TTC549 (cell line): ENCODE measurements at regions not wholly inside any gene's neighbourhood (a gene's known extent, or its start where the extent isn't known, plus 50 kb on each side); places are given as distances from the start of the nearest gene placed in this dataset.

Source experiments
- FAIRE-seq: peaks from 2 replicates; lab custom pipeline; 2012; peaks lifted over from hg19 to GRCh38; lab: Jason Lieb, UNC

GRCh38 chr10:2852574-2853323 is 214.6 kb upstream of the PFKP start:
- FAIRE-seq, result no peak

DNA sequence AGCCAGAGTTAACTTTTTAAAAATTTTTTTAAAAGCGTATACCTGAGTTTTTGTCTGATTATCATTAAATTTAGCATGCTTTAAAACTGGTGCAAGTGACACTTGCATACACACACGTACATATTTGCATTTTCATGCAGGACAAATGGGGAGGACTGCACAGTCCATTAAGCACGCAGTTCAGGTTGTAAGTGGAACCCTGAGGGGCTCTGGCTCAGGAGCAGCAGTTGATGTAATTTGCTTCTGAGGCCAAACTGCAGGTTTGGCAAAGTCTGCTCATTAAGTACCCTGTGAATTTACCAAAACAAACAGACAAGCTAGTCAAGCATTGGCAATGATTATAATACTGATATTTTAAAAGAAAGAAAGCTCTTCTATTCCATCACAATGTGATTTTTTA is 215.8 kb upstream of the PFKP start:
- no peak for FAIRE-seq

DNA sequence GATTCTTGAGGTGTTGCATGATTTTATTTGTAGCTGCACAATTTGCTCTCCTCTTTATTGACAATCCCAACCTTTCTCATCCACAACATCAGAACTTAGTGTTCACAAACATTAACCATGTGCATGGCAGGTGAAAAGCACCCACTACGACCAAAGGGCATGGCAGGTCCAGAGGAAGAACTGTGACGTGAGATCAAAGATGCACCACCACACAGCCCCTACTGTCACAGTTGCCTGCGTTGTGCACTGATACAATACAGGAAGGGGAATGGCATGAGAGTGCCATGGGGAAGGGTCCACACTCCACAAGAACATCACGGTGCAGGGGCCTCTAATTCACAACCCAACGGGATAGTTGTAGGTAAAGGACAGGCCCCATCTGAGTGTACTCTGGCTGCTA is 217.1 kb upstream of the PFKP start:
- FAIRE-seq, result no peak

GRCh38 chr10:2844925-2845324 is 222.4 kb upstream of the PFKP start:
- FAIRE-seq, result no peak

DNA sequence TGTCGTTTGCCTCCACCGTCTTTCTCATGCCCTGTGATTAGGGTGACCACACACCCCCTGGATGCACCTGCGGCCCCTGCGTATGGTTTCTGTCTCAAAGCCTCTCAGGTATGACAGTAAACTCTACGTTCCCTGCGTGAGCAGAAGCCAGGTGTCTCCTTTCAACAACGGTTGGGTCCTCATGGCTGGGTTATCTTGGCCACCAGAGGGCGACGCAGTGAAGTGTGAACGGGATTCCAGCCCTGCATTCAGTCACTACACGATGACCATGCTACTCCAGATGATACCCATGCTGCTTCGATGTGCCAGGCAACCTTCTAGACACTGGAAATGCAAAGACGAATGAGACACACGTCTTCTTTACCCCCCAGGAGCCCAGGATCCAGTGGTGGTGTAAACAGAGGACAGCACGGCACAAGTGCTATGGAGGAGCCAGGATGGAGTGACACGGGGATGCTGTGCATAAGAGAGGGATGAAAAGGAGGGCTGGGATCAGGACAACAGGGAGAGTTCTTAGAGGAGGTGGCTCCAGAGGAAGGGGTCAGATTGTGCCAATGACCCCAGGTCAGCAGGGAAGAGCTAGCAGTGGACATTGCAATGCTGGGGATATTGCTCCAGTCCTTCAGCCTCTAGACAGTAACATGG is 228.1 kb upstream of the PFKP start:
- no peak for FAIRE-seq

GRCh38 chr10:2837674-2838073 is 229.7 kb upstream of the PFKP start:
- no peak for FAIRE-seq

DNA sequence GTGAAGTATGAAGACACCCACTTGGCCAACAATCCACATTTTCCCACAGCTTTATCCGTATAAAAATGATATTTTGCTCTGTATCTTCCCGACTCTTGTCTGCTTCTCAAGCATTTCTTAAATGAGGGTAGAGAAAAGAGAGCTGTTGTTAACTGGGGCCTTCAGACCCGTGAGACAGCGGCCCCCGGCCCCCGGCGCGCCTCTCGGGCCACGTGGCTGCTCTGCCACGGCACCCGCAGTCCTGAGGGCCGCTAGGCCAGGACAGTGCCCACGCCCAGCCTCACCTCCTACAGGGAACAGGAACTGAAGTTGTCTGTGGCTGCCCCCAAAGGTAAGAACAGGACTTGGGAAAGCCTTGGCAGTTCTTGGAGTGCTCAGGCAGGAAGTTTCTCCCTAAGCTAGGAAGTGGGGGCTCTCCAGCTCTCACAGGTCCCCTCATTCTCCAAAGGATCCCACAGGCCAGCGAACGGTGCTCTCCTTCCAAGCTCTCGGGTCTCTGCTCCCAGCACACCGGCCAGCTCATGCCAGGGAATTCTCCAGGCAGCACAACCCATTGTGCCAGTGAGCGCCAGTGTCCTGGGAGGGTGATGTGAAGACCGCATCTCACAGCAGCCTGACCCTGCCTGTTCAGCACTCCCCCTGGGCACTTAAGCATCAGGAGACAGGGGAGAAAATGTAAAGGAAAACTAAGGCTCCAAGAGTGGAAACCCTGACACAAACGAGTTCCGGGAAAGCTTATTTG is 230.3 kb upstream of the PFKP start:
- no peak for FAIRE-seq

GRCh38 chr10:2834214-2834613 is 233.1 kb upstream of the PFKP start:
- no peak for FAIRE-seq

GRCh38 chr10:2831509-2831908 is 235.8 kb upstream of the PFKP start:
- no peak for FAIRE-seq

DNA sequence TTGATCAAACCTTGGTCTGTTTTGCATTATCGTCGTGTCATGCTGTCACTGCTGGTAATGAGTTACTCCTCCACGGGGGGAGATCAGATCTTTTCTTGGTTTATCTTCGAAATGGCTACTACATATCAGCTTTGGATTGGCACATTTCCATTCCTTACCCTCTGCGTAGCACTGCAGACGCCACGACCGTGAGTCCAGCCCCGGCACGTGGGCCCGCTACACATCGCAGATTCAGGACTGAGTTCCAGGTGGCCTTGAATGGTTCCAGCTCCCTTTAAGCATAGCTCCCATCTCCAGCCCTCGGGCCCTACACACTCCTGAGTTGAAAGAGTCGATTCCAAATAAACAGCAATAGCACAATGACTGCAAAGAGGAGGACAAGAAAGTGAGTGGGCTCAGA is 238.6 kb upstream of the PFKP start:
- no peak for FAIRE-seq

DNA sequence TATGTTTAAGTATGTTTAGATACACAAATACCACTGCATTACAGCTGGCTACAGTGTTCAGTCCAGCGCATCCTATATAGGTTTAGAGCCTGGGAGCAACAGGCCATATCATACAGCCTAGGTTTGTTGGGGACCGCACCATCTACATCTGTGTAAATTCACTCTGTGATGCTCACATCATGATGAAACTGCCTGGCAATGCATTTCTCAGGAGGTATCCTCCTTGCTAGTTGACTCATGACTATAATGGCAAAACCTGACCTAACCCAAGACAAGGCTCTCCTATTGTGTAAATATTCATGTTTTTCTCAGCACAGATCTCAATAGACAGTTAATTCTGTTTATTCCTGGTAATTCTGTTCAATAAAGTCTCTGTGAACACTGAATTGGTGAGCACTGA is 240.7 kb upstream of the PFKP start:
- no peak for FAIRE-seq

DNA sequence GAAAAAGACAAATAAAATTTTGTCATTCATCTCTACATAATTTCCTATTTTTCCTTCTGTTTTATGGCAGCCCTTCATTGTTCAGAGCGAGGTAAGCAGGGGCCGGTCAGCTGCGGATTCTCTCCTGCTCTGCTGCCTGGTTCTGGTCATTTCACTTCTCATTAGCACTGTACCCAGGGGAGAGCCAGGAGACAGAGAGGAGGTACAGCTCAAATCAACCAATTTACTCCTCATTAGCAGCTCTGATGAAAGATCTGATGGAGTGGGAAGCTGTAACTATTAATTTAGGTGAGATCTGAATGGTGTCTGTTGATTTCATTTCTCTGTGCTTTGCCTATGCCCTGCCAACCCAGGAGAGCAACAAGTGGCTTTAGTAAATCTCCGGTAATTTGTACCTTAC is 241.5 kb upstream of the PFKP start:
- no peak for FAIRE-seq

GRCh38 chr10:2817940-2818636 is 249.3 kb upstream of the PFKP start:
- FAIRE-seq, result no peak

- no peak for FAIRE-seq
These were observed 253.7 kb upstream of the PFKP start for GRCh38 chr10:2813693-2814092.

- no peak for FAIRE-seq
These were observed 254.1 kb upstream of the PFKP start for GRCh38 chr10:2813286-2813685.

- no peak for FAIRE-seq
These were observed 254.7 kb upstream of the PFKP start for GRCh38 chr10:2812631-2813030.

DNA sequence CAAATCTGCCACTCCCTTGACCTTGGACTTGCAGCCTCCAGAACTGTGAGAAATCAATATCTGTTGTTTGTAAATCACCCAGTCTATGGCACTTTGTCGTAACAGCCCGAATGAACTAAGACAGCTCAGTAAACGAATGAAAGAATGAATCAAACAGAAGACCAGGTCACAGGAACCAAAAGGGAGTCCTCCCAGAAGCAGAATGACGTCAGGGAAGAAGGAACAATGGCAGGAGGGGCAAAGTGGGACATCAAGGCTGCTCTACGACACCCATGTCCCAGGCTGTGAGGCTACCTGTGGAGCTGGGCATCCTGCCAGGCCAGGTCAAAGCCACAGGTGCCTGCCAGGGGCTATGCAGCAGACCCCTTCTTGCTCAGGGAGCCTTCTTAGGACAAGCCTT is 267.2 kb upstream of the PFKP start:
- FAIRE-seq, result no peak

DNA sequence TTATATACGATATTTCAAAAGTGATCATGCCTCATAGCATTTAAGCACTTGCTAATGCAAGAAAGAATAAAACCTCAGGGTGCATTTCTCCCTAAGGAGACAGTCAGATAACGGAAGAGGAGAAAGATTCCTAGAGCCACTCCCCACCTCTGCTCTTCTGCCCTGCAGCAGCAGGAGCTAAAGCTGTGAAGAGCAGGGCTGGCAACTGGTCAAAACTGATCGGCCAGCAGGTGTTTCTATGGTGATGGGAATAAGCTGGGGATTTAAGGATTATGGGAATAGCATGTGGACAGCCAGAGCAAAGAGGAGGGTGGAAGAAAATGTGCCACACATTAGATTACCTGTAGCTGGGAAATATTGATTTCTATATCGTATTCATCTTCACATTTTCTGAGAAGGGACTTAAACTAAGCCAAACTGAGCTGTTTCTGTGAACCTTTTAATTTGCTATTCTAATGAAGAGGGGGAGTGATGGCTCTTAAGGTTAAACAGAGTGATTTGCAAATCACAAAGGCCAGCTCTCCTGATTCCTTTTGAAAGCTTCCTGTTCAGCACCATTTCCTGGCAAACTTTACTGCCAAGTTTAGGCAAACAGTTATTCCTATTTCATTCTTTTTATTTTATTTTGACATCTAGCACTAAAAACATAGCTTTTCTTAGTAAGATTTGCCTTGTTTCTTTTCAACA is 268.9 kb upstream of the PFKP start:
- FAIRE-seq, result no peak

GRCh38 chr10:2791774-2792443 is 275.4 kb upstream of the PFKP start:
- no peak for FAIRE-seq

GRCh38 chr10:2790396-2791188 is 276.8 kb upstream of the PFKP start:
- FAIRE-seq, result no peak

- no peak for FAIRE-seq
These were observed 281.1 kb upstream of the PFKP start for GRCh38 chr10:2786251-2786650.
